ENCODE measurements at regions not wholly inside any gene's neighbourhood (a gene's known extent, or its start where the extent isn't known, plus 50 kb on each side); places are given as distances from the start of the nearest gene placed in this dataset.

- TF ChIP-seq, protein P1, sequence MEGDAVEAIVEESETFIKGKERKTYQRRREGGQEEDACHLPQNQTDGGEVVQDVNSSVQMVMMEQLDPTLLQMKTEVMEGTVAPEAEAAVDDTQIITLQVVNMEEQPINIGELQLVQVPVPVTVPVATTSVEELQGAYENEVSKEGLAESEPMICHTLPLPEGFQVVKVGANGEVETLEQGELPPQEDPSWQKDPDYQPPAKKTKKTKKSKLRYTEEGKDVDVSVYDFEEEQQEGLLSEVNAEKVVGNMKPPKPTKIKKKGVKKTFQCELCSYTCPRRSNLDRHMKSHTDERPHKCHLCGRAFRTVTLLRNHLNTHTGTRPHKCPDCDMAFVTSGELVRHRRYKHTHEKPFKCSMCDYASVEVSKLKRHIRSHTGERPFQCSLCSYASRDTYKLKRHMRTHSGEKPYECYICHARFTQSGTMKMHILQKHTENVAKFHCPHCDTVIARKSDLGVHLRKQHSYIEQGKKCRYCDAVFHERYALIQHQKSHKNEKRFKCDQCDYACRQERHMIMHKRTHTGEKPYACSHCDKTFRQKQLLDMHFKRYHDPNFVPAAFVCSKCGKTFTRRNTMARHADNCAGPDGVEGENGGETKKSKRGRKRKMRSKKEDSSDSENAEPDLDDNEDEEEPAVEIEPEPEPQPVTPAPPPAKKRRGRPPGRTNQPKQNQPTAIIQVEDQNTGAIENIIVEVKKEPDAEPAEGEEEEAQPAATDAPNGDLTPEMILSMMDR (IDR thresholded peaks at IDR 0.05), result no peak
- TF ChIP-seq EP300 (IDR thresholded peaks at IDR 0.05), result no peak
Measured at GRCh38 chr2:104752504-104752903, 101.4 kb upstream of the POU3F3 start.
